ENCODE measurements at regions not wholly inside any gene's neighbourhood (a gene's known extent, or its start where the extent isn't known, plus 50 kb on each side); places are given as distances from the start of the nearest gene placed in this dataset.

DNA sequence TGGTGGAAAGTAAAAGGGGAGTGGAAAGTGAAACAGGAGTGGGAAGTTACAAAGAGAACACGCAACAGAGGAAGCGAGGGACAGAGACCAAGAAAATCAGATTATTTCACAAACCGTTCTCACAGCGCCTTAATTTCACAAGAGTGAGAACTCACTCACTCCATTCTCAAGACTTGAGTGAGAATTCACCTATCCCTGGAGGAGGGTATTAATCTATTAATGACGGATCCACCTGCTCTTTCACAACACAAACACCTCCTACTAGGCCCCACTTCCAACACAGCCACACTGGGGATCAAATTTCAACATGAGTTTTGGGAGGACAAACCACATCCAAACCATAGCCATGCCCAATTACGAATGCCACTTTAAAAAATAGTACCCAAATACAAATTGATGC is 297.6 kb downstream of the GPAM start:
- Histone ChIP-seq H3K4me1 (ENCODE audit: control insufficient read depth in 1 of 2, low read depth in 2 of 2) (no peaks in the 10 kb centered on the region), H3K9me3 (no peaks in the 10 kb centered on the region), H3K27ac (no peak overlapping the region), H3K4me3 (no peak overlapping the region), H3K36me3 (no peaks in the 10 kb centered on the region), H3K27me3 (replicated peaks; ENCODE audit: insufficient read depth) (no peaks in the 10 kb centered on the region)
- TF ChIP-seq, protein P1, sequence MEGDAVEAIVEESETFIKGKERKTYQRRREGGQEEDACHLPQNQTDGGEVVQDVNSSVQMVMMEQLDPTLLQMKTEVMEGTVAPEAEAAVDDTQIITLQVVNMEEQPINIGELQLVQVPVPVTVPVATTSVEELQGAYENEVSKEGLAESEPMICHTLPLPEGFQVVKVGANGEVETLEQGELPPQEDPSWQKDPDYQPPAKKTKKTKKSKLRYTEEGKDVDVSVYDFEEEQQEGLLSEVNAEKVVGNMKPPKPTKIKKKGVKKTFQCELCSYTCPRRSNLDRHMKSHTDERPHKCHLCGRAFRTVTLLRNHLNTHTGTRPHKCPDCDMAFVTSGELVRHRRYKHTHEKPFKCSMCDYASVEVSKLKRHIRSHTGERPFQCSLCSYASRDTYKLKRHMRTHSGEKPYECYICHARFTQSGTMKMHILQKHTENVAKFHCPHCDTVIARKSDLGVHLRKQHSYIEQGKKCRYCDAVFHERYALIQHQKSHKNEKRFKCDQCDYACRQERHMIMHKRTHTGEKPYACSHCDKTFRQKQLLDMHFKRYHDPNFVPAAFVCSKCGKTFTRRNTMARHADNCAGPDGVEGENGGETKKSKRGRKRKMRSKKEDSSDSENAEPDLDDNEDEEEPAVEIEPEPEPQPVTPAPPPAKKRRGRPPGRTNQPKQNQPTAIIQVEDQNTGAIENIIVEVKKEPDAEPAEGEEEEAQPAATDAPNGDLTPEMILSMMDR (IDR thresholded peaks at IDR 0.05) = no peak
- DNase-seq (ENCODE audit: low spot score) (no peak), ATAC-seq (ENCODE audit: insufficient number of reproducible peaks, low FRiP score, low read depth) (no peak)

DNA sequence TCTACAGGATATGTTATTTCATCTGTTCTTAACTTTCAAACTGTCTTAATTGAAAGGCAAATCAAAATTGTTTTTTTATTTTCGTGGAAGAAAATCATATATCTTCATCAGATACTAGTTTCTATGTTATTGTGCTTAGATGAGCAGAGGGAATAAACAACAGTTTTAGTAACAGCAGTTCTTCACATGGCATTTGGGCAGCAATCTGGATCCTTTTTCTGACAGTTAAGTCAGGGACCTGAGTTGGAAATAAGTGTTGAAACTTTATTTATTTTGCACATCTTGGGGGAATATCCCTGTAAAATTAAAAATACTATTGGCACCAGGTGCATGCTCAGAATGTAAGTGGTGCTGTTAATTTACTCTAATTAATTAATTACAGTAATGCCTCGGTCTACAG is 296.3 kb downstream of the GPAM start:
- no peak for ATAC-seq (ENCODE audit: insufficient number of reproducible peaks, low FRiP score, low read depth)
- H3K27ac ChIP-seq = no peak overlapping the region

DNA sequence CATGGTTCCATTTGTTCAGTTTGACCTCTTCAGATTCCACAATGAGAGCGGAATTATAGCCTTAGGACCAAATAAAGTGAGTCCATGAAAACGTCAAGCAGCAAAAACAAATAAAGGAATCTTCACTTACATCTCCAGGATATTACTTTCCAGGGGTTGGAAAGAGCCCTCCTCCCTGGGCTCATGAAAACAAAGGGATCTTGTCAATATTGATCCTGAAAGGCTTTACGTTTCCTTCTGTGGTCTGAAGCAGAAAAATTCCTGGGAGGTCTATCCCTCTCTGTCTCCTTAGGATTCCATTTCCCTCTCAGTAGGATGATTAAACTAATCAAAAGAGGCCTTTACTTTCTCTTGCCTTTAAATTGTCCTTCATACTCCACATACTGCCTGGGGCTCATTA is 293.5 kb downstream of the GPAM start:
- Histone ChIP-seq H3K27ac (no peak overlapping the region), H3K9me3 (no peaks in the 10 kb centered on the region), H3K27me3 (replicated peaks; ENCODE audit: insufficient read depth) (no peaks in the 10 kb centered on the region), H3K4me1 (ENCODE audit: control insufficient read depth in 1 of 2, low read depth in 2 of 2) (no peaks in the 10 kb centered on the region), H3K4me3 (no peak overlapping the region), H3K36me3 (no peaks in the 10 kb centered on the region)
- DNase-seq (ENCODE audit: low spot score) (no peak), ATAC-seq (ENCODE audit: insufficient number of reproducible peaks, low FRiP score, low read depth) (no peak)
- TF ChIP-seq, protein P1 (IDR thresholded peaks at IDR 0.05) = no peak

More for the DNA sequence above, 296.3 kb downstream of the GPAM start:
- Histone ChIP-seq H3K27me3 (replicated peaks; ENCODE audit: insufficient read depth) (no peaks in the 10 kb centered on the region), H3K4me1 (ENCODE audit: control insufficient read depth in 1 of 2, low read depth in 2 of 2) (no peaks in the 10 kb centered on the region), H3K4me3 (no peak overlapping the region), H3K36me3 (no peaks in the 10 kb centered on the region), H3K9me3 (no peaks in the 10 kb centered on the region)
- no peak for DNase-seq (ENCODE audit: low spot score)
- TF ChIP-seq, protein P1 (IDR thresholded peaks at IDR 0.05) = no peak

DNA sequence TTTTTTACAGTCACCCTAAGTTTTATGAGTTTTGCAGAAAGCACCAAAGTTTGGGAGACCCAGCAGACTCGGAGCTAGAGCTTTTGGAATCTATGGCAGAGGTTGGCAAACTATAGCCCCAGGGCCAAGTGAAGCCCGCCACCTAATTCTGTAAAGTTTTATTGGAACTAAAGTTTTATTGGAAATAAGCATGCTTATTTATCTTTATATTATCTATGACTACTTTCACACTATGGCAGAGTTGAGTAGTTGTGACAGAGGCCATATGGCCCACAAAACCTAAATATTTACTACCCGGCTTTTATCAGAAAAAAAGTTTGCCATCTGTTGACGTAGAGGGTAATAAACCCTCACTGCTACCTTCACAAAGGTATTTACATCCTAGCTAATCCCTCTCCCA is 267.6 kb downstream of the GPAM start:
- no peak overlapping the region for H3K27ac ChIP-seq
- no peak overlapping the region for H3K4me3 ChIP-seq
- no peak for ATAC-seq (ENCODE audit: insufficient number of reproducible peaks, low FRiP score, low read depth)
- TF ChIP-seq, protein P1 (IDR thresholded peaks at IDR 0.05) = no peak
- no peaks in the 10 kb centered on the region for H3K27me3 ChIP-seq (replicated peaks; ENCODE audit: insufficient read depth)
- no peaks in the 10 kb centered on the region for H3K9me3 ChIP-seq
- no peak for DNase-seq (ENCODE audit: low spot score)
- no peaks in the 10 kb centered on the region for H3K4me1 ChIP-seq (ENCODE audit: control insufficient read depth in 1 of 2, low read depth in 2 of 2)
- H3K36me3 ChIP-seq = no peaks in the 10 kb centered on the region

DNA sequence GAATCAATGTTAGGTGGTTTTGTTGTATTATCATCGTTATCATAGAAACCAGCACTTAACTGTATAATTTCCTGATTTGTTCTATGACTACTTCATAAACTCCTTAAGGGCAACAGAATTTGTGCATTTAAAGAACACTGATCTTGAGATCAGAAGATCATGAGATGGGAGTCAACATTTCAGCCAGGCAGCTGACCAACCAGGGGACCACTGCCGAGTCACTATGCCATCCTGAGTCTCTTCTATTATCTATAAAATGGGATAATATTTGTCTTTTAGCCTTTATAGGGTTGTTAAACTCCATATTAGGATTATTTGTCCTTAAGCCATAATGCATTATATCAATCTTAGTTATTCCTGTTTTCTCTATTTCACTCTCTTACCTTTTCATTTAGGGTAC is 261.7 kb downstream of the GPAM start:
- Histone ChIP-seq H3K4me1 (ENCODE audit: control insufficient read depth in 1 of 2, low read depth in 2 of 2) (no peaks in the 10 kb centered on the region), H3K27me3 (replicated peaks; ENCODE audit: insufficient read depth) (no peaks in the 10 kb centered on the region), H3K27ac (no peak overlapping the region), H3K4me3 (no peak overlapping the region), H3K9me3 (no peaks in the 10 kb centered on the region), H3K36me3 (no peaks in the 10 kb centered on the region)
- DNase-seq (ENCODE audit: low spot score) (no peak), ATAC-seq (ENCODE audit: insufficient number of reproducible peaks, low FRiP score, low read depth) (no peak)
- TF ChIP-seq, protein P1 (IDR thresholded peaks at IDR 0.05) = no peak
